Pancreas (tissue), 10 donors: ENCODE measurements at regions not wholly inside any gene's neighbourhood (a gene's known extent, or its start where the extent isn't known, plus 50 kb on each side); places are given as distances from the start of the nearest gene placed in this dataset.

Experiments used
- ATAC-seq, 4 donors: fragments of 200-7000 bp; cut with Tn5 transposase; one replicate each; pipeline versions ENCODE4 v1.8.0 to v1.9.1; 2020; ENCODE audit warnings: mild to moderate bottlenecking in 4 of 4, moderate library complexity in 4 of 4
- DNase-seq, 6 donors: peaks; one replicate each; pipeline ENCODE4 v3.0.0-alpha.2; 2020
- FAIRE-seq: peaks from 2 replicates; lab custom pipeline; 2012; peaks lifted over from hg19 to GRCh38; lab: Jason Lieb, UNC
- H3K27ac ChIP-seq, 4 donors: fragments of 200-600 bp; sonication (generic); 1 replicate in 3 of 4; 2 replicates in 1 of 4; pipeline versions ENCODE4 v1.5.0 to v1.8.0; 2020
- H3K27me3 ChIP-seq, 4 donors: fragments of 200-600 bp; one replicate each; pipeline ENCODE4 v1.8.0; 2021
- H3K36me3 ChIP-seq, 3 donors: fragments of 200-600 bp; sonication (generic) in 1 of 3; one replicate each; pipeline versions ENCODE4 v1.5.0 to v1.8.0; 2020 to 2021
- H3K4me1 ChIP-seq, 3 donors: fragments of 200-600 bp; one replicate each; pipeline ENCODE4 v1.8.0; 2021
- H3K4me3 ChIP-seq, 4 donors: fragments of 200-600 bp; sonication (generic) in 2 of 4; one replicate each; pipeline versions ENCODE4 v1.5.0 to v1.8.0; 2020 to 2021
- H3K9me3 ChIP-seq, 4 donors: fragments of 200-600 bp; one replicate each; pipeline ENCODE4 v1.8.0; 2021
- WGBS, 2 donors: extraction: QIAGEN DNeasy Blood & Tissue Kit; methylation state at CpG; one replicate each; pipeline ENCODE4 v1.1.7; 2013; 5-methylcytosine and 5-hydroxymethylcytosine counted together
- intact Hi-C, 3 donors: fragments of 100-400 bp; cut with DNase I; formaldehyde crosslinking; loops; one replicate each; pipeline versions ENCODE4 v1.11.1 to v1.14.2; 2022
- TF ChIP-seq, protein P1 (sequence below), 4 donors: fragments of 200-600 bp; sonication (generic) in 3 of 4; IDR thresholded peaks; one replicate each; pipeline versions ENCODE4 v1.5.0 to v1.8.0; 2021; ENCODE audit warnings: antibody characterized with exemption in 4 of 4
- donor health status: healthy with polysubstance abuse.
- donor health status: DM: no; HTN: no; CAD: no; lungs with moderate emphysema.
- donor health status: DM: no; HTN: no; CAD: no.
- donor health status: control.
- donor health status: control.
- donor health status: Bipolar disorder and iron deficiency.
- donor health status: DM: yes; HTN: yes; CAD: no.
- donor health status: DM: no; HTN: no; CAD: no.
- donor health status: DM: no; HTN: no; CAD: no.
- donor health status: DM: yes; HTN: yes; CAD: no.

GRCh38 chr18:38313831-38314230 is 748.2 kb upstream of the CELF4 start:
- DNase-seq (no peak), FAIRE-seq (no peak), ATAC-seq (no peak)
- Histone ChIP-seq H3K4me3 (no peak overlapping the region), H3K27me3 (no peaks in the 10 kb centered on the region), H3K36me3 (no peaks in the 10 kb centered on the region), H3K27ac (no peak overlapping the region), H3K4me1 (no peaks in the 10 kb centered on the region), H3K9me3 (no peaks in the 10 kb centered on the region)
- TF ChIP-seq, protein P1, sequence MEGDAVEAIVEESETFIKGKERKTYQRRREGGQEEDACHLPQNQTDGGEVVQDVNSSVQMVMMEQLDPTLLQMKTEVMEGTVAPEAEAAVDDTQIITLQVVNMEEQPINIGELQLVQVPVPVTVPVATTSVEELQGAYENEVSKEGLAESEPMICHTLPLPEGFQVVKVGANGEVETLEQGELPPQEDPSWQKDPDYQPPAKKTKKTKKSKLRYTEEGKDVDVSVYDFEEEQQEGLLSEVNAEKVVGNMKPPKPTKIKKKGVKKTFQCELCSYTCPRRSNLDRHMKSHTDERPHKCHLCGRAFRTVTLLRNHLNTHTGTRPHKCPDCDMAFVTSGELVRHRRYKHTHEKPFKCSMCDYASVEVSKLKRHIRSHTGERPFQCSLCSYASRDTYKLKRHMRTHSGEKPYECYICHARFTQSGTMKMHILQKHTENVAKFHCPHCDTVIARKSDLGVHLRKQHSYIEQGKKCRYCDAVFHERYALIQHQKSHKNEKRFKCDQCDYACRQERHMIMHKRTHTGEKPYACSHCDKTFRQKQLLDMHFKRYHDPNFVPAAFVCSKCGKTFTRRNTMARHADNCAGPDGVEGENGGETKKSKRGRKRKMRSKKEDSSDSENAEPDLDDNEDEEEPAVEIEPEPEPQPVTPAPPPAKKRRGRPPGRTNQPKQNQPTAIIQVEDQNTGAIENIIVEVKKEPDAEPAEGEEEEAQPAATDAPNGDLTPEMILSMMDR (IDR thresholded peaks at IDR 0.05): no peak
- intact Hi-C loops: no loop called here

GRCh38 chr18:38312532-38312931 is 746.9 kb upstream of the CELF4 start:
- 31 to 32% methylated on average over 3 of the region's 3 CpGs for WGBS, 2 donors
- no peak overlapping the region for H3K27ac ChIP-seq
- FAIRE-seq (no peak), ATAC-seq (no peak), DNase-seq (no peak)
- H3K4me3 ChIP-seq: no peak overlapping the region
- TF ChIP-seq, protein P1 (IDR thresholded peaks at IDR 0.05): no peak
- H3K4me1 ChIP-seq: no peaks in the 10 kb centered on the region
- H3K27me3 ChIP-seq: no peaks in the 10 kb centered on the region
- H3K36me3 ChIP-seq: no peaks in the 10 kb centered on the region
- intact Hi-C loops: no loop called here
- no peaks in the 10 kb centered on the region for H3K9me3 ChIP-seq

DNA sequence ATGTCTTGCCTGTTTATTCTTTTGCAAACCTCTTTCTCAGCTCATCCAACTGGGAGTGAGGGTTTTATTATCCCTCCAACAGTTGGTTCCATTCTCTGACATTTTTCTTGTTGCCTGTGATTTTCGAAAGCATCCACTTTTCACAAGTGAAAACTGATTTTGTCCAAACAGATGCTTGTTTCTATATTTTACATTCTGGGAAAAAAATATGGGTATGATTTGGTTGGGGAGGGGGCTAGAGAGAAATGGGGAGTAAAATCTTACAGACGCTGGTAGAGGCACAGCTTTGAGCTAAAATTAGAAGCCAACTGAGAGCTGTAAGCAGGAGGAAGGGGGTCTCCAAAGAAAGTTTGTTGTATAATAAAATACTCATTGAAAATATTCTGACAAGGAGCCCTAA is 745.3 kb upstream of the CELF4 start:
- H3K4me1 ChIP-seq: no peaks in the 10 kb centered on the region
- no peak overlapping the region for H3K27ac ChIP-seq
- H3K27me3 ChIP-seq: no peaks in the 10 kb centered on the region
- FAIRE-seq (no peak), DNase-seq (no peak), ATAC-seq (no peak)
- no peak overlapping the region for H3K4me3 ChIP-seq
- TF ChIP-seq, protein P1 (IDR thresholded peaks at IDR 0.05): no peak
- H3K9me3 ChIP-seq: no peaks in the 10 kb centered on the region
- 43 to 51% methylated on average over 2 of the region's 2 CpGs for WGBS, 2 donors
- intact Hi-C loops: no loop called here
- no peaks in the 10 kb centered on the region for H3K36me3 ChIP-seq

DNA sequence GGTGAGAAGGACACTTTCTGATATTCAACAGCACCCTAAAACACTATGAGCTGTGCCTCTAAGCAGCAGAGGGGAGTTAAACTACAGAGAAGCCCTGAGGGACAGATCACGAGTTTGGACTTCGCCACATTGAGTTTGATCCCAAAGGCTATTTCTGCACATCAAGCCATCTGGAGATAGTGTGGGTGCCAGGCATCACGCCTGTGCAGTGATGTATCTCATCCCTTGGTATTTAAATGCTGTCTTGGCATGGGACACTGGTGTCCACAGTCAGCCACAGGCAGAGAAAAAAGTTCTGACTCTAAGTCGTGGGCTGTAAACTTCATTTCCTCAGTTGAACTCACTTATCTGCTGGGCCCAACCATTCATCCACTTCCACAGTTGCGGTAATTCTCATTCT is 742.3 kb upstream of the CELF4 start:
- H3K27me3 ChIP-seq: no peaks in the 10 kb centered on the region
- H3K4me3 ChIP-seq: no peak overlapping the region
- 58 to 70% methylated on average over 5 of the region's 5 CpGs for WGBS, 2 donors
- no peaks in the 10 kb centered on the region for H3K4me1 ChIP-seq
- no peak for ATAC-seq
- H3K27ac ChIP-seq: no peak overlapping the region
- TF ChIP-seq, protein P1 (IDR thresholded peaks at IDR 0.05): no peak
- no peak for FAIRE-seq
- DNase-seq: no peak
- no peaks in the 10 kb centered on the region for H3K9me3 ChIP-seq
- intact Hi-C loops: no loop called here
- no peaks in the 10 kb centered on the region for H3K36me3 ChIP-seq

DNA sequence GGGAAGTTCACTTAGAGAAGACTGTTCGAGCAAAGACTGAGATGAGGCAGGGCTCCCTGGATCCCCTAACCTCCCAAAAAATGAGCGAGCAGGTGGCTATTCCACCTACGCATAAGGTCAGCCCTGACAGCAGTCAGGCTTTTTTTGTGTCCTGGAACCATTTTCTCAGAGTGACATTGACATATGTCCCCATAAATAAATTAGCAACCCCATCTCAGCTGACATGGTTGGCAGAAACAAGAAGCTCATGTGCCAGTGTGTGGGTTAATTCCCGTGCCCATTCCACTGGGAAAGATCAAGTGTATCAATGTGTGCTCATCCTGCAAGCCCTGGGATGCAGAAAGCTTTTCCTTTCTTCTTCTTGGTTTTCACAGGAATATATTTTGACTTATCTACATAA is 740.4 kb upstream of the CELF4 start:
- ATAC-seq (no peak), FAIRE-seq (no peak), DNase-seq (no peak)
- H3K4me3 ChIP-seq: no peak overlapping the region
- no peaks in the 10 kb centered on the region for H3K27me3 ChIP-seq
- 61% methylated on average over 4 of the region's 4 CpGs for WGBS, 2 donors
- TF ChIP-seq, protein P1 (IDR thresholded peaks at IDR 0.05): no peak
- no peaks in the 10 kb centered on the region for H3K9me3 ChIP-seq
- H3K27ac ChIP-seq: no peak overlapping the region
- intact Hi-C loops: no loop called here
- H3K36me3 ChIP-seq: no peaks in the 10 kb centered on the region
- no peaks in the 10 kb centered on the region for H3K4me1 ChIP-seq
